GM18868 (cell line): ENCODE measurements at regions not wholly inside any gene's neighbourhood (a gene's known extent, or its start where the extent isn't known, plus 50 kb on each side); places are given as distances from the start of the nearest gene placed in this dataset.

ENCODE experiments used
- ATAC-seq: cut with Tn5 transposase; IDR thresholded peaks from one replicate; pipeline ENCODE4 v1.9.1; 2021; ENCODE audit warnings: mild to moderate bottlenecking, moderate library complexity; ENCODE audit not compliant: unreplicated experiment

DNA sequence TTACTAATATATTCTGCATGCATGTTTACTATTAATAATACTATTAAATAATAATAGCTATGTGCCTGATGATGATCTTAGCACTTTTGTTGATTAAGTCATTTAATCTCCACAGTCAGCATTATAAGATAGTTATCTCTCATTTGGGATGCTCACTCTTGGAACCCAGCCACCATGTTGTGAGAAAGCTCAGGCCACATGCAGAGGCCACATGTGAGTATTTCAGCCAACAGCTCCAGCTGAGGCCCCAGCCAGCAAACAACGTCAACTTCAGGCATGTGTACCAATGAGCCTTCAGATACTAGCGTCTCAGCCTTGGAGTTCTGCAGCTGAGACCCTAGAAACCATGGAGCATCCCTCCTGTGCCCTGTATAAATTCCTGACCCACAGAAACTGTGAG, 798.1 kb upstream of the LRRC4C start:
- no peak for ATAC-seq

DNA sequence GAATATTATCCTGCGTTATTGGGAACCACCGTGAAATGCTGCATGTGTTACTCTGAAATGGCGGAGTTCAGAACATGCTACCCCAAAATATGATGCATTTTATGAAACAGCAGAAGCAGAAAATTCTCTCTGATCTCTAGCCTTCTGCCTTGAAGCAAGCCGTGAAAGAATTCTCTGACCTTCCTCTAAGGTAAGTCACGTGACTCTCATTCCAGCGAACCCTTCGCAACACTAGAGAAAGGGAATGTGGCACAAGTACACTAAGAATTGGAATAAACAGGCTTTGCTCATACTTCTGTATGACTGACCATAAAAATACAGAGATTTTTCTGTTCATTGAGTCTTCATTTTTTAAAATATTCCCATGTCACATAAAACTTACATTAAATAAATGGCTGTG, 805.6 kb upstream of the LRRC4C start:
- ATAC-seq = no peak

DNA sequence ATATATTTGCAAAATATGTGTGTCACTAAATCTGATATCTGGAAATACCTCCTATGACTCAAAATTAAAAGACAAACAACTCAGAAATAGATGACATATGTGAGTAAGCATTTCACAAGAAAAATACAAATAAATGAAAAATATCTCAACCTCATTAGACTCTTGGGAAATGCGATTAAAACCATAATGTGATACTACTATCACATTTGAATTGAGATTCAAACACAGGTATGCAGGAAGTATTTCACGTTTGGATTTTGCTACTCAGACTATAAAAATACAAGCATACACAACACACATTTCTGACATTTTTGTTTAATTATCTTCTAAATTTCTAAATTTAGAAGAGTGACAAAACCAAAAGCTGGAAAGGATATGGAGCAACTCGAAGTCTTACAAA, 811.9 kb upstream of the LRRC4C start:
- no peak for ATAC-seq

DNA sequence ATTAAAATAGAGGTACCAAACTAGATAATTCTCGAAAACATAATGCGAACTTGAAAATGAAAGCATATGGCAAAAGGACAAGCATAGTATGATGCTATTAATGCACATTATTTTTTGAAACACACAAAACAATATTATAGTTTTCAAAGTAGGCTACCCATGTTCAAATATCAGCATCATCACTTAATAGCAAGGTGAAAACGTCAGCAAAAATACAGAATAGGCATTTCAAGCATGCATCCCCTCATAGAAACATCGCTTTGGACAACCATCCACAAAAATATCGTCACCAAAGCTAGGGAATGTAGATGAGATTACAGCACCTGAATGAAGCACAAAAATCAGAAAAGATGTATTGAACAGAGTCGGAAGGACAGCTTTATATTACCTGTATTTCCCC, 814.5 kb upstream of the LRRC4C start:
- no peak for ATAC-seq

DNA sequence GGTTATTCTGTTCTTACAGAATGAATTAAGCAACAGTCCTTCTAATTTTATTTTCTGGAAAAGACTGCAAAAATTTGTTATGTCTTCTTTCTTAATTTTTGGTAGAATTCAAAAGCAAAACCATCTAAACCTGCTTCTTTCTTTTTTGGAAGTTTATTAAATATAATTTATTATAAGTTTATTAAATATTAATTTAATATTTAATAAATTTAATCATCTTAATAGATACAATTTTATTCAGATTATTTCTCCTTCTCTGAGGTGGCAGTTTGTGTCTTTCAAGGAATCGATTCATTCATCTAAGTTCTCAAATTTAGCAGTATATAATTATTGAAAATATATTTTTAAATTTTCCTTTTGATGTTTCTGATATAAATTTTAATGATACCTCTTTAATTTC, 837.5 kb upstream of the LRRC4C start:
- no peak for ATAC-seq

DNA sequence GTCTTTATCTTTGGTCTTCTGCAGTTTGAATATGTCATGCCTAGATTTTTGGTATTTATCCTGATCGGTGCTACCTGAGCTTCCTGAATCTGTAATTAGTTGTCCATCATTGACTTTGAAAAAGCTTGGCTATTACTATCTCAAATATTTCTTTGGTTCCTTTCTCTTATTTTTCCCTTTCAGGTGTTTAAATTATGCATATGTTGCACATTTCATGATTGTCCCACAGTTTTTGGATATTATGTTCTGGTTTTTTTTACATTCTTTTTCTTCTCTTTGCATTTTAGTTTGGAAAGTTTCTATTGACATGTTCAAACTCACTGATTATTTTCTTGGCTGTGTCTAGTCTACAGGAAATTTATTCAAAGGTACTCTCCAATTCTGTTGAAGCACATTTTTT, 840.3 kb upstream of the LRRC4C start:
- ATAC-seq = no peak

DNA sequence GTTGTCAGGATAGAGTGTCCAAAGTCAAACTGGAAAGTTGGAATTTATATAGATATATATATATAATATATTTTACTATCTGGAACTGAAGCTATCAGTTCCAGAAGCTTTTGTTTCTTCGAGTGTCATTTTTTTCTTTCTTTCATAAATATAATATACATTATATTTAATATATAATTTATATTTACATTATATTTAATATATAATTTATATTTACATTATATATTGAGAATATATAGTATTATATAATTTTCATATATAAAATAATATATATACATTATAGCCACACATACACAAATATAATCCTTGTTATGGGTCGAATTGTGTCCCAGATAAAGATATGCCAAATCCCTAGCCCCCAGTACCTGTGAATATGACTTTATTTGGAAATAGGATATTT, 842.3 kb upstream of the LRRC4C start:
- ATAC-seq = no peak

DNA sequence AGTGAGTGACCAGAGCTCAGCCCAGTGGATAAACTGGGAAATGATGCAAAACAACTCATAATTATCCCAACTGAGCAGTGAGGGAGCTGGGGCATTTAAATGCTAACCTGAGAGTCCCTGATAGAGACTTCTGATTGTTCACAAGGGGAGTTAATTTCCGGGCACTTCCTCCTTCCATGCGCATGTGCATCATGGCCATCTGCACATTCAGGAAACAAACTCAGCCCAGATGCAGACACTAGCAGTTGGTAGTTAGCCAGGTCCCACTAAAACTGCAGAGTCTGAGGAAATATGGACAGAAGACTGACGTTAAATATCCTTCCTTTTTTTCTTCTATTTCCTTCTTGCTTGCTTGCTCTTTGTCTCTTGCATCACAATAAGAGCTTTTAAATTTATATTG, 852.1 kb upstream of the LRRC4C start:
- ATAC-seq = no peak

DNA sequence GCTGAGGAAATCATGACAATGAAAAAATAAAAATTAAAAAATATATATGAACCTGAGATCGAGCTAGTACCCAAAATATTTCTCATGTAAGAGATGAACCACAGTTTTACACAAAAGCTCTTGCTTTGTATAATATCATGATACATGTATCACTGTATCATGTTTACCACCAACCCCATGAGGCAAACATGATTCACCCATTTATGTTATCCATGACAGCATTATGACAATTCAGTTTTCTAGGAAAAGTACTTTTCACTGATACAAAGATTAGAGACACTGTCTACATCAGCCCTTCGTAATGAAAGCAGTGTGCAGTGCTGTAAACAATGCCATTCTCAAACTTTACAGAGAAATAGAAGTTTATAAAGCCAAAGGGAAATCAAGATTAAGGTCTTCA, 852.5 kb upstream of the LRRC4C start:
- no peak for ATAC-seq

DNA sequence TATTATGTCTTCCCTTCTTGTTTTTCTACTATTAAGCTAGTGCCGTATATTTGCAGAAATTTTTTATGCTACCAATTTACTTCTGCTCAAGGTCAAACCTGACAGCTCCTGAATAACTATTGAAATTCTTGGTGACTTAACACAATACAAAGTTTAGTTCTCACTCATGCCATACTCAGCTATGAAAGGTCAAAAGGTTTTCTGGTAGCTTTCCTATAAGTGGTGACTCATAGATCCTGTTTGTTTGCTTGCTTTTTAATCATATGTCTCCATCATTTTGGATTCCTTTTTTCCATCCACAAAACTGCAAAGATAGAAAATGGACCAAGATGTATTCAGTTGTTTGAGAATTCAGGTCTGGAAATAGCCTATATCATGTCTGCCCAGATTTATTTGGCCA, 855.8 kb upstream of the LRRC4C start:
- ATAC-seq = no peak

DNA sequence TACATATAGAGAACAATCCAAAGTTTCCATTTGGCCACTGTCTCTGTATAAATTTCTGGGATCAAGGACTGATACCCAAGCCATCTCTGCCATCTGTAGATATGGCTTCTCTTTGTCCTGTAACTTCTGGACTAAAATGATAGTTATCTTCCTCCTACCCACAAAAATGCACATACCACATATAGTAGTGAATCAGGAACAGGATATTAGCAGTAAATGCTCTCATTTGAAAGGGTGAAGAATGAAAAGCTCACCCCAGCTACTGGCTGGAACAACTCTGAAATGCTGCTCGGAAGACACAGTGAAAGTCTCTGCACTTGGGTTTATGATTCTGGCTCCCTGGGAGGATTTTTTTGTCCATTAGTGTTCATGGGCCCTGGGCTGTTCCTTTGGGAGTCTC, 856.4 kb upstream of the LRRC4C start:
- ATAC-seq = no peak

DNA sequence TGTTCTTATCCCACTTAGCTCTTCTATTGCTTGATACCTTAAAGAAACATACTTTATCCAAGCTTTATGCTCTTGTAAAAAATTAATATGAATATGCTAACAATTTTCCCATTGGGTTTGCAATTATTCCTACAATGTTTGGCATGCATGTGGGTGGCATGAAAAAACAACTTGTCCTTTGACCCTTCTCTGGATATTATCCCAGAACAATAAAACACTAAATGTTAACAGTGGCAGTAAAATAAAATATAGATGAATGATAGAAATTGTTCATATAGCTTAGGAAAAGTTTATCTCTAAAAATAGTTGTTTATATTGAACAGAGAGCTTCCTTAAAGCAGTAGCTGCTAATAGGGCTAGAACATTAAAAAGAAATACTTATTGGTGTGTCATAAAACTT, 860.5 kb upstream of the LRRC4C start:
- ATAC-seq = no peak

DNA sequence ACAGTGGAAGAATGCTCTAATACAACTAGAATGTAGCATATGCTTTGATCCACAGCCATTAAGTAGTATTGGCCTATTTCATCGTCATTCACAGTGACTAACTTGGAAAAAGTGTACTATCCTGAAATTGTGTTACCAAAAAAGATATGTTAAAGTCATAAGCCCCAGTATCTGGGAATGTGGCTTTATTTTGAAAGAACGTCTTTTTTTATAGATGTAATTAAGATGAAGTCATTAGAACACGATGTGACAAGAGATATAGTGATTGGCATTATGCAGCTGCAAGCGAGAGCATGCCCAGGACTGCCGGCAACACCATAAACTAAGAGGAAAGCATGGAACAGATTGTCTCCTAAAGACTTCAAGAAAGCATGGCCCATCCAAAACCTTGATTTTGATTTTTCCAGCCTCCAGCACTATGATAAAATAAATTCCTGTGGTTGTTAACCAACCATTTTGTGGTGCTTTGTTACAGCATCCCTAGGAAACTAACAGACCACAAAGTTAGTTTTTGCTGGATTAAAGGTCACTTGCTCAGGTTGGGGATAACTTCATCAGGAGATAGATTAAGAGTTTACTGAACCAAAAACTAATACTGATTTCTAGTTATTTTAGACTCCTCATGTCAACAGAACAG, 870.6 kb upstream of the LRRC4C start:
- ATAC-seq = no peak

DNA sequence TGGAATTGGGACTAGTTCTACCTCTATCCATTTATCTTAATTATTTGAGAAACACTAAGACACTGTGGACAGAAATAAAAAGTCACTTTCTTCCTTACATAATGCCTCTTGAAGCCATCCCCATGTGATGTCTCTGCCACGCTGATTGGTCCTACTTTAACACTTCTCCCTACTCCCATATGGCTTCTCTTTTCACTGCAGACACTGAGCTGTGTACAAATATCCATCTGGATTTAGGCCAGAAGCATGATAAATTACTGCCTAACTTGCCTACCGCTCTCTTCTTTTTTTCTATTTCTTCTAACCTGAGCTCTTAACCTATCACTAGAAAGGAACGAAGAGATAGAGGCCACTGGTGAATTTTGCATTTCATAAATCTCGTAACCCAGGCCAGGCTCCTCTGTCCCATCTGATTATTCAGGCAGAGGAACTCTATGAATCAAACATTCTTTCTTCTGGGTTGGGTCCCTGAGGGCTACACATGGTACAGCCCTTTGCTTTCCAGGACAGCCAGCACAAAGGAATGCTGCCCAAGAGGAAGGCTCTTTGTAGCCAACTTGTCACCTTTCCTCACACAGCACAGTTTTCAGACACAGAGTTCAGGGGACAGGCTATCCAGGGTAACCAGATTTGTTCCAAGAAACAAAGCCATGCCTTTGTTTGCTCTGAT, 878.5 kb upstream of the LRRC4C start:
- ATAC-seq = no peak

DNA sequence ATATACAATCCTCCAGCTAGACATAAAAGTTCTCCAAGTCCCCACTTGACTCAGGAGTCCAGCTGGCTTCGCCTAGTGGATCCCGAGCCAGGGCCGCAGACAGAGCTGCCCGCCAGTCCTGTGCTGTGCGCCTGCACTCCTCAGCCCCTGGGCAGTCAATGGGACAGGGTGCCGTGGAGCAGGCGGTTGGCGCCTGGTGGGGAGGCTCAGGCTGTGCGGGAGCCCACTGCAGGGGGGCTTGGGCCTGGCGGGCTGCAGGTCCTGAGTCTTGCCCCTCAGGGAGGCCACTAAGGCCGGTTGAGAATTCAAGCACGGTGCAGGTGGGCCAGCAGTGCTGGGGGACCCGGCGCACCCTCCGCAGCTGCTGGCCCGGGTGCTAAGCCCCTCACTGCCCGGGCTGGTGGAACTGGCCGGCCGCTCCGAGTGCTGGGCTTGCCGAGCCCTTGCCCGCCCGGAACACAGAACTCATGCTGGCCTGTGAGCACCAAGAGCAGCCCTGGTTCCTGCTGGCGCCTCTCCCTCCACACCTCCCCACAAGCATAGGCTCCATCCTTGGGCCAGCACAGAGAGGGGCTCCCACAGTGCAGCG, 884.8 kb upstream of the LRRC4C start:
- no peak for ATAC-seq

DNA sequence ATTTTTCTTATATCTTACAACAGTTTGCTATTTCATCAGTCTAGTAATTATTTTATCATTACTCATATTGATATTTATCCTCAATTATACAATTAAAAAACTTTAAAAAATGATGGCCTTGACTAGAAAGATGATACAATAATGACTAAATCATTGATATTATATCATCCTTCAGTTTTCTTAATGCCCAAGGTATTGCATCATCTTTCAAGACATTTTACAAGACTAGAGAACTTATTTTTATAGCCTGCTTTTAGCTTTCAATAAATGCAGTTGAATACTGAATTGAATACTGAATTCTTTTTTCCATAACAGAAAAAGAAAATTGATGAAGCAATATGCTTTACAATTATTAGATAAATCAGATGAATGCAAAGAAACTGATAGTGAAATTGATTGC, 886.5 kb upstream of the LRRC4C start:
- no peak for ATAC-seq

DNA sequence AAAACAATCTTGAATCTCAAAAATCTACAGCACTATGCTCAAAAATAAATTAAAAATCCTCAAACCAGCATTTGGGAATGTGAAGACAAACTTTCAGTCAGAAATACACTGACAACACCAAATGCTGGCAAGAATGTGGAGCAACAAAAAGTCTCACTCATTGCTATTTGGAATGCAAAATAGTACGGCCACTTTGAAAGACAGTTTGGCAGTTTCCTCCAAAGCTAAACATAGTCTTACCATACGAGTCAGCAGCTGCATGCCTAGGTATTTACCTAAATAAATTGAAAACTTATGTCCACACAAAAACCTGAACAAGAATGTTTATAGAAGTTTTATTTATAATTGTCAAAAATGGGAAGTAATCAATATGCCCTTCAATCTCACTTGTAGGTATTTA, 904.2 kb upstream of the LRRC4C start:
- no peak for ATAC-seq

DNA sequence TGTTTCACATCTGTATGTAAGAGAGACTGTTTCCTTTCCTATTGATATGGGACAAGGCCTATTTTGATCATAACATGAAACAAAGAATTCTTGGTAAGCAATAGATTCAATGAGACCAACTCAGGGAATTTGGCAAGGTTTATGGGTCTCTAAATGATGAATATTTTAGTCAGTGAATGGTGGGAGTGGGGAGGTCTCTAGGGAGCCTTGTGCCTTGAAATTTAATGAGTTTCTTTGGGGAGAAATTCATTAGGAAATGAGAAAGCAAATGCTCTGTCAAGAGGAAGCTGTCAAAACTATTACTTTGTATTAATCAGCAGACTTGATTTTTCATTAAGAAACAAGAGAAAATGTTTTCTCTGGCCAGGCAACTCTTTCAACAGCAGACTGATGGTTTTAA, 921.7 kb upstream of the API5 start:
- ATAC-seq = no peak

DNA sequence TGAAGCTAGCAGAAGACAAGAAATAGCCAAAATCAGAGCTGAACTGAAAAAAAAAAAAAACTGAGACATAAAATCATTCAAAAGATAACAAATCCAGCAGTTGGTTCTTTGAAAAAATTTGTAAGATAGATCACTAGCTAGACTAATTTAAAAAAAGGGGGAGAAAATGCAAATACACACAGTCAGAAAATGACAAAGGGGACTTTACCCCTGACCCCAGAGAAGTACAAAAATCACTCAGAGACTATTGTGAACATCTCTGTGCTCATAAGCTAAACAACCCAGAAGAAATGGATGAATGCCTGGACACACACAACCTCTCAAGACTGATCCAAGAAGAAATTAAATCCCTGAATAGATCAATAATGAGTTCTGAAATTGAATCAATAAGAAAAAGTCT, 914.3 kb upstream of the API5 start:
- ATAC-seq = no peak

DNA sequence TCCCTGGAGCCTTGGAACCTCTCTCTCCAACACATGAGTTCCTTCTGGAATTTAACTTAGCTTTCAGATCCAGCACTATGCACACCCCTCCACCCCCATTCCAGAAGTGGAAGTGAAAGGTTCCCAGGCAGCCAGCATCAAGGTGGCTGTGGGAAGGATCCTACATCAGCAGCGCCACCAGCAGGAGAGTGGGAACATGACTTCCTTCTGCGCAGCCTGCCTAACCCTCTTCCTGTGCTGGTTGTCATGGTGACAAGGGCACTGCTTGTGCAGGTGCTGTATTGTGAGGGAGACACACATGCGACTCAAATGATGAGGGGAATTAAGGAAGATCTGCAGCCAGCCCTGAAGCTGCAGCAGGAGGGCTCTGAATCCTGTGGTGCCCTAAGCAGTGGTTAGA, 904.5 kb upstream of the API5 start:
- ATAC-seq = peak; percentile 48

DNA sequence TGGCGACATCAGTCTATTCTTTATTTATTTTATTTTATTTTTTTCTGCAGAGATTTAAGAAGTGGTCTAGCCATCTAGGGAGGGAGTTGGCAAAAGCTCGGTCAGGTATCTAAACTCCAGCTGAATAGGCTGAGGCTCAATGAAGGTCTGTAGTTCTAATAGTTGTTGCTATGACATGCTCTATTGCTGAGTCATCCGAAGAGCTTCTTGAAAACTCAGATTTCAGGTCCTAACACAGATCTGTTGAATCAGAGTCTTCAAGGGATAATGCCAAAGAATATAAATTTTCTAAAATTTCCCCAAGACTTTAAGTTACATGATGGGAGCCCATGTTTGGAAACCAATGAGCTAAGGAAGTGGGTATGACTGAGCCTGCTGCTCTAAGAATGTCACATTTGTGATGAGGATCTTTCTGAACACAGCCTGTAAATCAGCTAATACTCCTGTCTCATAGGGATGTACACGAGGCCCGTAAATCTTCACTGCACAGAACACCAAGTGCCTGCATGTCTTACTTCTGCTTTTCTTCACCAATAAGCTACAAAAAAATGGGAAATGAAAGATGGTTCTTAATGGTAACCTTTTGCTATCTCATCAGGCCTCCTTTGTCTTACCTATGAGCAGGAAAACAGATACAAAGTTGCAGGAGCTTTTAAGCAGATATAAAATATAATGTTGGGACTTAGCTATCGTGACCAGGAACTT, 901.4 kb upstream of the API5 start:
- ATAC-seq = peak; percentile 91

DNA sequence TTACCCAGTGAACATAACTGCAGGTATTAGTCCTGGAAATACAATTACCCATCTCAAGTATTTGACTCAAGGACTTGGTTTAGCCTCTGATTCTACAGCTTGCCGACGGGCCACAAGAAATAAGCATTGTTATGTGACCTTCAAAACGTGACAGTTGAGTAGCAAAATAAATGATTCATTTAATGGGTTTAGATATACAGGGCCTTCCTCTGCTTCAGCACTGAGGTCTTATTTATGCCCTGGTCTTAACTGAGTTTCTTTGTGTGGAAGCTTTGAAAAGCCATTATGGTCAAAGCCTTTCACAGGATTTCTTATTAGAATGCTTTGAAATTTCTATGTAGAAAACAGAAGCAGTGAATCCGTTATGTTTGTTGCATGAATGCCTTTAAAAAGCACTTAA, 899.2 kb upstream of the API5 start:
- ATAC-seq = no peak
